Inflammatory macrophage (primary cell): ENCODE measurements at regions not wholly inside any gene's neighbourhood (a gene's known extent, or its start where the extent isn't known, plus 50 kb on each side); places are given as distances from the start of the nearest gene placed in this dataset.
A peak's percentile ranks its signal among the peaks of the same experiment; 100 is the strongest.

Source experiments
- DNase-seq, 2 donors: peaks; one replicate each; pipeline ENCODE4 v3.0.0-alpha.2; 2020 to 2022

- no peak for DNase-seq
Measured at GRCh38 chr1:88088481-88088880, 595.6 kb upstream of the PKN2 start.

- DNase-seq = no peak
Measured at GRCh38 chr1:88089961-88090360, 594.1 kb upstream of the PKN2 start.

- no peak for DNase-seq
Measured at GRCh38 chr1:88098881-88099280, 585.2 kb upstream of the PKN2 start.

- DNase-seq = no peak
Measured at GRCh38 chr1:88101041-88101440, 583.0 kb upstream of the PKN2 start.

GRCh38 chr1:88104236-88104635 is 579.8 kb upstream of the PKN2 start:
- DNase-seq = no peak

- no peak for DNase-seq
Measured at GRCh38 chr1:88104886-88105285, 579.2 kb upstream of the PKN2 start.

- DNase-seq = no peak
Measured at GRCh38 chr1:88111816-88112215, 572.3 kb upstream of the PKN2 start.

GRCh38 chr1:88117597-88117996 is 566.5 kb upstream of the PKN2 start:
- no peak for DNase-seq

GRCh38 chr1:88118176-88118845 is 565.8 kb upstream of the PKN2 start:
- DNase-seq = no peak

- no peak for DNase-seq
Measured at GRCh38 chr1:88124614-88125013, 559.5 kb upstream of the PKN2 start.

GRCh38 chr1:88126467-88126866 is 557.6 kb upstream of the PKN2 start:
- DNase-seq = no peak

GRCh38 chr1:88133991-88134390 is 550.1 kb upstream of the PKN2 start:
- DNase-seq = no peak

GRCh38 chr1:88134983-88135921 is 548.8 kb upstream of the PKN2 start:
- DNase-seq = no peak

GRCh38 chr1:88139633-88140032 is 544.4 kb upstream of the PKN2 start:
- no peak for DNase-seq

GRCh38 chr1:88140325-88140724 is 543.7 kb upstream of the PKN2 start:
- DNase-seq = no peak

GRCh38 chr1:88141499-88142074 is 542.5 kb upstream of the PKN2 start:
- peak in 1 of 2 donors; percentile 0 for DNase-seq

GRCh38 chr1:88145752-88146151 is 538.3 kb upstream of the PKN2 start:
- DNase-seq = no peak

- no peak for DNase-seq
Measured at GRCh38 chr1:88149686-88150085, 534.4 kb upstream of the PKN2 start.

- DNase-seq = no peak
Measured at GRCh38 chr1:88150330-88150729, 533.7 kb upstream of the PKN2 start.

GRCh38 chr1:88163187-88163586 is 520.9 kb upstream of the PKN2 start:
- DNase-seq = no peak

- DNase-seq = no peak
Measured at GRCh38 chr1:88168126-88168525, 515.9 kb upstream of the PKN2 start.

GRCh38 chr1:88169139-88169538 is 514.9 kb upstream of the PKN2 start:
- no peak for DNase-seq

GRCh38 chr1:88169939-88170338 is 514.1 kb upstream of the PKN2 start:
- DNase-seq = no peak
